Calu3 (cell line): ENCODE measurements at regions not wholly inside any gene's neighbourhood (a gene's known extent, or its start where the extent isn't known, plus 50 kb on each side); places are given as distances from the start of the nearest gene placed in this dataset.

ENCODE experiments used
- BruUV-seq: library from RNA; stranded (reverse); fragments of 400-500 nt; replicated peaks from 2 replicates; lab custom pipeline; 2021; lab: Mats Ljungman, UMichigan
- CTCF ChIA-PET: fragments of 300-600 bp; sonication (Branson Sonifier 250); formaldehyde crosslinking; loops from one replicate; lab custom pipeline; 2022; ENCODE audit warnings: antibody characterized with exemption; lab: Charles Lee
- DNase-seq: peaks from one replicate; pipeline ENCODE4 v3.0.0; 2022
- H3K27ac Mint-ChIP-seq: one replicate; pipeline ENCODE4 v1.8.0; 2022; ENCODE audit warnings: mixed read lengths; ENCODE audit not compliant: unreplicated experiment
- H3K27me3 Mint-ChIP-seq: one replicate; pipeline ENCODE4 v1.8.0; 2022; ENCODE audit warnings: mixed read lengths; ENCODE audit not compliant: unreplicated experiment
- H3K36me3 Mint-ChIP-seq: one replicate; pipeline ENCODE4 v1.8.0; 2022; ENCODE audit warnings: mild to moderate bottlenecking, moderate library complexity, mixed read lengths; ENCODE audit not compliant: insufficient read depth, unreplicated experiment
- H3K4me1 Mint-ChIP-seq: one replicate; pipeline ENCODE4 v1.8.0; 2022; ENCODE audit warnings: mild to moderate bottlenecking, low read depth, mixed read lengths; ENCODE audit not compliant: unreplicated experiment
- H3K4me3 Mint-ChIP-seq: one replicate; pipeline ENCODE4 v1.8.0; 2022; ENCODE audit warnings: mild to moderate bottlenecking, low read depth, moderate library complexity, mixed read lengths; ENCODE audit not compliant: unreplicated experiment
- H3K9me3 Mint-ChIP-seq: one replicate; pipeline ENCODE4 v1.8.0; 2022; ENCODE audit warnings: low read depth, mixed read lengths; ENCODE audit not compliant: unreplicated experiment
- intact Hi-C: fragments of 100-400 bp; cut with micrococcal nuclease; formaldehyde crosslinking; loops from one replicate; pipeline ENCODE4 v1.10.0; 2022; ENCODE audit not compliant: unreplicated experiment
- TF ChIP-seq, protein P1 (sequence below): fragments of 200-600 bp; IDR thresholded peaks from one replicate; pipeline ENCODE4 v1.8.0; 2022; ENCODE audit warnings: antibody characterized with exemption; ENCODE audit not compliant: unreplicated experiment

DNA sequence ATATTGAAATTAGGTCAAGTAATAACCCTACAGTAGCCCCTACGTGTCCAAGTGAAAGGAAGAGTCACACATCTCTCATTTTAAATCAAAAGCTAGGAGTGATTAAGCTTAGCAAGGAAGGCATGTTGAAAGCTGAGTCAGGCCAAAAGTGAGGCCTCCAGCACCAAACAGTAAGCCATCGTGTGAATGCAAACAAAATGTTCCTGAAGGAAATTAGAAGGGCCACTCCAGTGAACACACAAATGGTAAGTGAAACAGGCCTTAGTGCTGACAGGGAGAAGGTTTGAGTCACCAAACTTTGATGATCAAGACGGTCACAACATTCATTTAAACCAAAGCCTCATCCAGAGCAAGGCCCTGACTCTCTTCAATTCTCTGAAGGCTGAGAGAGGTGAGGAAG lies 127.2 kb downstream of the SHANK2 start:
- TF ChIP-seq, protein P1, sequence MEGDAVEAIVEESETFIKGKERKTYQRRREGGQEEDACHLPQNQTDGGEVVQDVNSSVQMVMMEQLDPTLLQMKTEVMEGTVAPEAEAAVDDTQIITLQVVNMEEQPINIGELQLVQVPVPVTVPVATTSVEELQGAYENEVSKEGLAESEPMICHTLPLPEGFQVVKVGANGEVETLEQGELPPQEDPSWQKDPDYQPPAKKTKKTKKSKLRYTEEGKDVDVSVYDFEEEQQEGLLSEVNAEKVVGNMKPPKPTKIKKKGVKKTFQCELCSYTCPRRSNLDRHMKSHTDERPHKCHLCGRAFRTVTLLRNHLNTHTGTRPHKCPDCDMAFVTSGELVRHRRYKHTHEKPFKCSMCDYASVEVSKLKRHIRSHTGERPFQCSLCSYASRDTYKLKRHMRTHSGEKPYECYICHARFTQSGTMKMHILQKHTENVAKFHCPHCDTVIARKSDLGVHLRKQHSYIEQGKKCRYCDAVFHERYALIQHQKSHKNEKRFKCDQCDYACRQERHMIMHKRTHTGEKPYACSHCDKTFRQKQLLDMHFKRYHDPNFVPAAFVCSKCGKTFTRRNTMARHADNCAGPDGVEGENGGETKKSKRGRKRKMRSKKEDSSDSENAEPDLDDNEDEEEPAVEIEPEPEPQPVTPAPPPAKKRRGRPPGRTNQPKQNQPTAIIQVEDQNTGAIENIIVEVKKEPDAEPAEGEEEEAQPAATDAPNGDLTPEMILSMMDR: no peak
- Mint-ChIP-seq H3K4me3 (no peak overlapping the region), H3K4me1 (no peaks in the 10 kb centered on the region), H3K9me3 (peaks cover 5% of the 10 kb centered on the region), H3K27me3 (no peaks in the 10 kb centered on the region), H3K27ac (no peak overlapping the region), H3K36me3 (no peaks in the 10 kb centered on the region)
- CTCF ChIA-PET: no interaction called here
- BruUV-seq: no TSS peak
- intact Hi-C loops: no loop called here
- DNase-seq: no peak

GRCh38 chr11:71124127-71124526 lies 128.2 kb downstream of the SHANK2 start:
- DNase-seq: no peak
- no peaks in the 10 kb centered on the region for H3K36me3 Mint-ChIP-seq
- H3K4me3 Mint-ChIP-seq: no peak overlapping the region
- CTCF ChIA-PET: no interaction called here
- H3K27me3 Mint-ChIP-seq: no peaks in the 10 kb centered on the region
- H3K9me3 Mint-ChIP-seq: peaks cover 5% of the 10 kb centered on the region
- H3K4me1 Mint-ChIP-seq: no peaks in the 10 kb centered on the region
- BruUV-seq: no TSS peak
- intact Hi-C loops: no loop called here
- TF ChIP-seq, protein P1: no peak
- no peak overlapping the region for H3K27ac Mint-ChIP-seq

DNA sequence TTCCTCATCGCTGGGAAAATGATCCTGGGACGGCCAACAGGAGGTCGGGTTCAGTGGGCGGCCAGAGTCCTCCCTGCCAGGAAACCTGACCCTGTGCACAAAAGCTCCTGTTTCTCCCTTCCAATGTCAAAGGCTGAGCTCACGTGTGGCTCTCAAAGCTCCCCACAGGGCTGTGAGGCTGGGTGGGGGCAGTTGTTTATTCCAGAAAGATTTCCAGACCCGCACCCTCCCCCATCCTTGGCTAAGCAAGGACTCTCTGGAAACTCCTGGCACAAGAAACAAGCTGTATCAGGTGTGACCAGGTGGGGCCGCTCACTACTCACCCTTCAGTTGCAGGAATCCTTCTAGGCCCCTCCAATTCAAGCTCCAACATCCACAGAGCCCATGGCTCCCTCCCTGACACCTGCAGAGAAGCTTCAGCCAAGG lies 131.9 kb downstream of the SHANK2 start:
- BruUV-seq: no TSS peak
- H3K36me3 Mint-ChIP-seq: peaks cover 16% of the 10 kb centered on the region
- DNase-seq: peak; percentile 62
- CTCF ChIA-PET: interaction anchor here (0.5 to 1.4 kb wide), 6 partner anchors 35 to 299 kb away, joined by 3 to 11 read pairs (median 4); no protein-coding TSS in a partner anchor
- H3K4me3 Mint-ChIP-seq: no peak overlapping the region
- no peaks in the 10 kb centered on the region for H3K27me3 Mint-ChIP-seq
- TF ChIP-seq, protein P1: peak; percentile 40
- H3K9me3 Mint-ChIP-seq: peaks cover 5% of the 10 kb centered on the region
- no peaks in the 10 kb centered on the region for H3K4me1 Mint-ChIP-seq
- intact Hi-C loops: loop anchor here (2.0 kb wide), 1 partner anchor 222 kb away; no protein-coding TSS in a partner anchor
- H3K27ac Mint-ChIP-seq: no peak overlapping the region

GRCh38 chr11:71119656-71120269 lies 132.6 kb downstream of the SHANK2 start:
- Mint-ChIP-seq H3K4me1 (no peaks in the 10 kb centered on the region), H3K36me3 (peaks cover 16% of the 10 kb centered on the region), H3K27me3 (no peaks in the 10 kb centered on the region), H3K4me3 (no peak overlapping the region), H3K9me3 (peaks cover 5% of the 10 kb centered on the region), H3K27ac (no peak overlapping the region)
- CTCF ChIA-PET: no interaction called here
- DNase-seq: no peak
- intact Hi-C loops: loop anchor here (2.0 kb wide), 1 partner anchor 223 kb away; no protein-coding TSS in a partner anchor
- TF ChIP-seq, protein P1: no peak
- BruUV-seq: no TSS peak
